IMR-90 (cell line): ENCODE measurements at regions not wholly inside any gene's neighbourhood (a gene's known extent, or its start where the extent isn't known, plus 50 kb on each side); places are given as distances from the start of the nearest gene placed in this dataset.

Experiments used
- ATAC-seq: fragments of 200-7000 bp; cut with Tn5 transposase; 2 replicates; pipeline ENCODE4 v1.9.1; 2020; ENCODE audit warnings: low read depth, mild to moderate bottlenecking, moderate library complexity
- BruUV-seq: library from RNA; stranded (reverse); fragments of 400-500 nt; replicated peaks from 2 replicates; lab custom pipeline; 2021; lab: Mats Ljungman, UMichigan
- CTCF ChIA-PET: fragments of 300-600 bp; formaldehyde crosslinking; extraction: SDS; loops from one replicate; lab custom pipeline; 2021; ENCODE audit warnings: antibody characterized with exemption; lab: Yijun Ruan, JAX
- POLR2A ChIA-PET: fragments of 300-600 bp; sonication (Branson Sonifier 250); formaldehyde crosslinking; loops from one replicate; lab custom pipeline; 2022; ENCODE audit warnings: antibody characterized with exemption; ENCODE audit not compliant: unreplicated experiment; lab: Charles Lee
- DNase-seq: peaks from one replicate; pipeline ENCODE4 v3.0.0; 2013
- H2AFZ ChIP-seq: replicated peaks from 2 replicates; pipeline ENCODE3; 2013; ENCODE audit warnings: low read length, mild to moderate bottlenecking; ENCODE audit not compliant: poor library complexity
- H2AK5ac ChIP-seq: 2 replicates; pipeline ENCODE4 v1.6.1; 2013; ENCODE audit warnings: low read depth, low read length, inconsistent platforms
- H2AK9ac ChIP-seq: replicated peaks from 2 replicates; pipeline ENCODE3; 2013; ENCODE audit warnings: mild to moderate bottlenecking, low read depth, low read length, moderate library complexity; ENCODE audit not compliant: poor library complexity
- H2BK120ac ChIP-seq: 2 replicates; pipeline ENCODE4 v1.6.1; 2013; ENCODE audit warnings: low read depth, low read length, inconsistent platforms
- H2BK15ac ChIP-seq: 3 replicates; pipeline ENCODE4 v1.6.1; 2013; ENCODE audit warnings: low read depth, low read length, inconsistent platforms
- H2BK20ac ChIP-seq: 2 replicates; pipeline ENCODE4 v1.6.1; 2013; ENCODE audit warnings: low read depth, mild to moderate bottlenecking, inconsistent platforms, low read length, moderate library complexity
- H2BK5ac ChIP-seq: 2 replicates; pipeline ENCODE4 v1.6.1; 2013; ENCODE audit warnings: mild to moderate bottlenecking, low read depth, low read length, inconsistent platforms; ENCODE audit not compliant: poor library complexity, severe bottlenecking
- H3K14ac ChIP-seq: replicated peaks from 2 replicates; pipeline ENCODE4 v1.6.1; 2013; ENCODE audit warnings: low read depth, low read length, inconsistent platforms
- H3K18ac ChIP-seq: 2 replicates; pipeline ENCODE4 v1.6.1; 2013; ENCODE audit warnings: low read depth, low read length, control low read depth
- H3K23ac ChIP-seq: 2 replicates; pipeline ENCODE4 v1.6.1; 2013; ENCODE audit warnings: low read depth, low read length, inconsistent platforms
- H3K27ac ChIP-seq: 2 replicates; pipeline ENCODE4 v1.5.1; 2013; ENCODE audit warnings: mild to moderate bottlenecking, control low read depth, low read length; ENCODE audit not compliant: insufficient read depth
- H3K27me3 ChIP-seq: 2 replicates; pipeline ENCODE4 v1.6.1; 2013; ENCODE audit warnings: low read length; ENCODE audit not compliant: control insufficient read depth, insufficient read depth
- H3K36me3 ChIP-seq: 2 replicates; pipeline ENCODE4 v1.6.1; 2013; ENCODE audit warnings: low read length, mixed read lengths; ENCODE audit not compliant: control insufficient read depth, insufficient read depth
- H3K4ac ChIP-seq: 2 replicates; pipeline ENCODE4 v1.6.1; 2013; ENCODE audit warnings: low read depth, low read length, inconsistent platforms
- H3K4me1 ChIP-seq: 2 replicates; pipeline ENCODE4 v1.6.1; 2013; ENCODE audit warnings: low read length, mixed read lengths; ENCODE audit not compliant: control insufficient read depth, insufficient read depth
- H3K4me2 ChIP-seq: 2 replicates; pipeline ENCODE4 v1.6.1; 2013; ENCODE audit warnings: low read depth, mild to moderate bottlenecking, control low read depth, low read length, moderate library complexity
- H3K4me3 ChIP-seq: 2 replicates; pipeline ENCODE4 v1.5.1; 2013; ENCODE audit warnings: low read depth, mild to moderate bottlenecking, control low read depth, low read length, moderate library complexity; ENCODE audit not compliant: insufficient read depth
- H3K56ac ChIP-seq: 2 replicates; pipeline ENCODE4 v1.6.1; 2013; ENCODE audit warnings: low read length, inconsistent platforms; ENCODE audit not compliant: insufficient read depth; ENCODE audit errors: extremely low read depth
- H3K79me1 ChIP-seq, 2 experiments: 2 replicates each; pipeline ENCODE4 v1.6.1; 2013; ENCODE audit warnings: low read length in 2 of 2, inconsistent platforms in 1 of 2, low read depth in 1 of 2
- H3K9ac ChIP-seq: 2 replicates; pipeline ENCODE4 v1.6.1; 2013; ENCODE audit warnings: low read depth, low read length, control low read depth
- H3K9me1 ChIP-seq: 2 replicates; pipeline ENCODE4 v1.6.1; 2013; ENCODE audit warnings: low read length, inconsistent platforms; ENCODE audit not compliant: insufficient read depth
- H3K9me3 ChIP-seq: 2 replicates; pipeline ENCODE4 v1.6.1; 2013; ENCODE audit warnings: low read length; ENCODE audit not compliant: control insufficient read depth, insufficient read depth
- H4K20me1 ChIP-seq: 2 replicates; pipeline ENCODE4 v1.6.1; 2013; ENCODE audit warnings: low read length, inconsistent platforms; ENCODE audit not compliant: insufficient read depth
- H4K5ac ChIP-seq: 2 replicates; pipeline ENCODE4 v1.6.1; 2013; ENCODE audit warnings: mild to moderate bottlenecking, low read depth, low read length, control low read depth
- H4K8ac ChIP-seq, 2 experiments: 2 replicates each; pipeline ENCODE4 v1.6.1; 2013; ENCODE audit warnings: low read depth in 2 of 2, low read length in 2 of 2, control low read depth in 1 of 2, inconsistent platforms in 1 of 2
- H4K91ac ChIP-seq: 2 replicates; pipeline ENCODE4 v1.6.1; 2013; ENCODE audit warnings: low read depth, low read length, inconsistent platforms; ENCODE audit not compliant: insufficient read depth
- NFE2L2 ChIP-seq: fragments of 150-350 bp; IDR thresholded peaks from 2 replicates; pipeline ENCODE4 v1.6.1; 2016; ENCODE audit warnings: low read depth, mild to moderate bottlenecking, low read length
- WGBS, 2 experiments: methylation state at CpG; one replicate each; pipeline versions ENCODE4 v1.1.5 to v1.1.7; 2013; ENCODE audit warnings: missing lambda C conversion rate in 2 of 2; ENCODE audit not compliant: insufficient read length in 1 of 2; ENCODE audit errors: extremely low coverage in 2 of 2; 5-methylcytosine and 5-hydroxymethylcytosine counted together
- dilution Hi-C: fragments of 300-500 bp; cut with HindIII; formaldehyde crosslinking; loops from one replicate; pipeline ENCODE4 v1.14.3; 2018; ENCODE audit warnings: low sequenced_read_pairs; ENCODE audit not compliant: unreplicated experiment
- in situ Hi-C: fragments of 300-500 bp; cut with MboI; formaldehyde crosslinking; loops from 3 replicates; pipeline ENCODE4 v1.14.3; 2019; ENCODE audit warnings: low sequenced_read_pairs, inconsistent platforms, mixed read lengths
- intact Hi-C: fragments of 100-400 bp; cut with micrococcal nuclease; formaldehyde crosslinking; loops from 2 replicates; pipeline ENCODE4 v1.10.0; 2022
- TF ChIP-seq, protein P1 (sequence below): fragments of 150-350 bp; IDR thresholded peaks from 2 replicates; pipeline ENCODE4 v1.6.1; 2017; ENCODE audit warnings: mild to moderate bottlenecking, antibody characterized with exemption, low read length, low read depth

DNA sequence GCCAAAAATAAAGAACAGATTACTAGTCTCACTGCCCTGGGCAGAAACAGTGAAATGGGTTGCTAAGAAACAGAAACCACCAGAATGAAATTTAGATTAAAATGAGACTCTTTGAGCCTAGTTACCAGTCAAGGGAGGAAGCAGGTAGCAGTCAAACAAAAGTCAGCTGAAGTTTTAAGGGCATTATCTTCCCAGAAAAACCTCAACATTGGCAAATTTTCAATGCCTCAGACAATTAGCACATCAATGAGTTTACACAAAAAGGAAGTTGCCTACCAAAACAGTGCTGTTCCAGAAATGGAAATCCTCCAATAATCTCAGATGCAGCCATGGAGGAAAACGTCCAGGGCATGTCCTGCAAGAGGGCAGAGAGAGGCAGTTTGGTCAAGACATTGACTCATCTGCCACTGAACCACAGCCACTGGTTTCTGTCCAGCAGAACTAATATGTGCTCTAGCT, 399.7 kb upstream of the ADGRB3 start:
- Histone ChIP-seq H3K27me3 (no peaks in the 10 kb centered on the region), H3K27ac (no peak overlapping the region), H3K9me3 (peaks cover 4% of the 10 kb centered on the region; the same call in 1 of the 2 replicates), H3K14ac (no peak overlapping the region), H2BK120ac (no peak overlapping the region), H4K91ac (no peak overlapping the region), H3K4me2 (no peak overlapping the region), H2AK5ac (no peak overlapping the region), H3K9ac (no peak overlapping the region), H2AK9ac (no peak overlapping the region), H3K79me1 (no peaks in the 10 kb centered on the region), H4K5ac (no peak overlapping the region), H2BK20ac (no peak overlapping the region), H3K9me1 (no peaks in the 10 kb centered on the region), H3K36me3 (no peaks in the 10 kb centered on the region), H3K4ac (no peak overlapping the region), H3K4me3 (no peak overlapping the region), H3K4me1 (no peaks in the 10 kb centered on the region), H2AFZ (no peak overlapping the region), H3K18ac (no peak overlapping the region), H4K20me1 (no peaks in the 10 kb centered on the region), H2BK15ac (no peak overlapping the region), H4K8ac (no peak overlapping the region), H3K23ac (no peak overlapping the region), H3K56ac (no peak overlapping the region), H2BK5ac (no peak overlapping the region)
- TF ChIP-seq, protein P1, sequence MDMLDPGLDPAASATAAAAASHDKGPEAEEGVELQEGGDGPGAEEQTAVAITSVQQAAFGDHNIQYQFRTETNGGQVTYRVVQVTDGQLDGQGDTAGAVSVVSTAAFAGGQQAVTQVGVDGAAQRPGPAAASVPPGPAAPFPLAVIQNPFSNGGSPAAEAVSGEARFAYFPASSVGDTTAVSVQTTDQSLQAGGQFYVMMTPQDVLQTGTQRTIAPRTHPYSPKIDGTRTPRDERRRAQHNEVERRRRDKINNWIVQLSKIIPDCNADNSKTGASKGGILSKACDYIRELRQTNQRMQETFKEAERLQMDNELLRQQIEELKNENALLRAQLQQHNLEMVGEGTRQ = no peak
- TF ChIP-seq NFE2L2 = no peak
- ChIA-PET POLR2A (no interaction called here), CTCF (no interaction called here)
- in situ Hi-C loops (no loop called here), intact Hi-C loops (no loop called here), dilution Hi-C loops (no loop called here)
- BruUV-seq = no TSS peak
- ATAC-seq (no peak), DNase-seq (no peak)
- WGBS, 2 experiments = no CpG with 5 or more reads among the region's 1 CpG
